Adipocyte (in vitro differentiated cells): ENCODE measurements at regions not wholly inside any gene's neighbourhood (a gene's known extent, or its start where the extent isn't known, plus 50 kb on each side); places are given as distances from the start of the nearest gene placed in this dataset.
"Not testable (repeated sequence)": the region's sequence is repeated elsewhere in the genome, so short reads cannot be mapped to it uniquely, and the experiment has no call there.

Experiments
- DNase-seq: peaks from one replicate; pipeline ENCODE4 v3.0.0-alpha.2; 2015; ENCODE audit warnings: low read depth
- H3K27me3 ChIP-seq: replicated peaks from 2 replicates; pipeline ENCODE4 v1.7.0; 2013; ENCODE audit warnings: mild to moderate bottlenecking, low read length, moderate library complexity; ENCODE audit not compliant: control insufficient read depth, insufficient read depth
- H3K36me3 ChIP-seq: 2 replicates; pipeline ENCODE4 v1.7.0; 2013; ENCODE audit warnings: low read length, mild to moderate bottlenecking, moderate library complexity; ENCODE audit not compliant: control insufficient read depth, insufficient read depth, severe bottlenecking
- H3K4me1 ChIP-seq: 2 replicates; pipeline ENCODE4 v1.7.0; 2013; ENCODE audit warnings: mild to moderate bottlenecking, low read length, moderate library complexity; ENCODE audit not compliant: control insufficient read depth, insufficient read depth
- H3K4me3 ChIP-seq: 2 replicates; pipeline ENCODE4 v1.7.0; 2013; ENCODE audit warnings: mild to moderate bottlenecking, low read length, moderate library complexity
- H3K9ac ChIP-seq: 2 replicates; pipeline ENCODE4 v1.7.0; 2013; ENCODE audit warnings: mild to moderate bottlenecking, low read length, moderate library complexity
- H3K9me3 ChIP-seq: 2 replicates; pipeline ENCODE4 v1.7.0; 2013; ENCODE audit warnings: mild to moderate bottlenecking, low read length, moderate library complexity; ENCODE audit not compliant: control insufficient read depth

GRCh38 chr10:21036757-21037156 is 139.6 kb upstream of the NEBL start:
- no peaks in the 10 kb centered on the region for H3K9me3 ChIP-seq
- no peak overlapping the region for H3K4me3 ChIP-seq
- H3K9ac ChIP-seq, result no peak overlapping the region
- no peaks in the 10 kb centered on the region for H3K36me3 ChIP-seq
- DNase-seq, result no peak
- H3K27me3 ChIP-seq, result no peaks in the 10 kb centered on the region
- no peaks in the 10 kb centered on the region for H3K4me1 ChIP-seq

GRCh38 chr10:21034770-21035169 is 137.7 kb upstream of the NEBL start:
- H3K4me1 ChIP-seq, H3K9me3 ChIP-seq, DNase-seq, H3K9ac ChIP-seq, H3K27me3 ChIP-seq, H3K4me3 ChIP-seq, H3K36me3 ChIP-seq: not testable (repeated sequence)

DNA sequence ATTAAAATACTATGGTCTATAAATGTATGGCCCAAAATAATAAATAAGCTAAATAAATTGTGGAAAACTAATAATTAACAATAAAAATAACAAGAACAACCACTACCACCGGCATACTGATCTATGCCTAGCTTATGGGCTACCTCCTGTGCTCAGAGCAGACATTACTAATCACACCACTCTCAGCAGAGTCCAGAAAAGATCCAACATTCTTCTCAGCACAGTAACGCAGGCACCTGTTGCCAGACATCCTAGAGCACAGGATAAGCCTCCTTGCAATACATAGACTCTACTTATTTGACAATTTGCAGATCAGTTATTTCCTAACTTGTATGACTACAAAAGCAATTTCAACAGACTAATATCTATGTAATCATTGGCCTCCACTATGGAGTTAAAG is 137.1 kb upstream of the NEBL start:
- Histone ChIP-seq H3K9ac (no peak overlapping the region), H3K4me3 (no peak overlapping the region), H3K9me3 (no peaks in the 10 kb centered on the region), H3K4me1 (no peaks in the 10 kb centered on the region), H3K36me3 (no peaks in the 10 kb centered on the region), H3K27me3 (no peaks in the 10 kb centered on the region)
- DNase-seq, result no peak

DNA sequence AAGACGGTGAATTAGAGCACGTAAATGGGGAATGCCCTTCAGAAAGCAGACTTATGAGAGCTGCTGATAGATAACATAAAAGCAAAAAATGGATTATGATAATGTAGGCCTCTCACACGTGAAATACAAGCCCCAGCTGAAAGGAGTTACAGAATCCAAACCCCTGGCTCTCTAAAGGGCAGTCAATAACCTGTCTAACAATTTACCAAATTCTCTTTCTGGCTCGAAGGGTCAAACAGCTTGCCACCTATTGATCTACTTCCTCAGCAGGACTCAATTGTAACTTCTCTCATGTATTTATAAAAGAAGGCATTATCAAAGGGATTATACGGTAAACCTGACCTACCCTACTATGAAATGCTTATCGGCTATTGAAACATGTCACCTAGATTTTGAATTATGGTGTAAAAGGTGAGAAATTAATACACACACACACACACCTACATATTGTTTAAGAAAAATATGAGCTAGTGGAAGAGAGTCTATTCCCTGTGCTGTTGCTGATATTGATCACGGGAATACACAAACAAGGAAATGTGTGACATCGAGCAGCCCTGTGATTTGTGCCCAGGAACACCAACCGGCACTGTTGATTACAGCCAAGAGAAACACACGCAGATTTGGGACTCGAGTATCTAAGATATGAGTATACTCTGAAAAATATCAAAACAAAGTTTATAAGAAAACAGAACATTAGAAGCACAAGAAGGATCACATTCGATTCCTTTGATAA is 135.6 kb upstream of the NEBL start:
- H3K9ac ChIP-seq, result no peak overlapping the region
- H3K36me3 ChIP-seq, result no peaks in the 10 kb centered on the region
- H3K4me3 ChIP-seq, result no peak overlapping the region
- no peaks in the 10 kb centered on the region for H3K4me1 ChIP-seq
- no peaks in the 10 kb centered on the region for H3K9me3 ChIP-seq
- no peak for DNase-seq
- H3K27me3 ChIP-seq, result no peaks in the 10 kb centered on the region

GRCh38 chr10:21031232-21031795 is 134.2 kb upstream of the NEBL start:
- Histone ChIP-seq H3K9ac (no peak overlapping the region), H3K4me1 (no peaks in the 10 kb centered on the region), H3K4me3 (no peak overlapping the region), H3K36me3 (no peaks in the 10 kb centered on the region), H3K27me3 (no peaks in the 10 kb centered on the region), H3K9me3 (no peaks in the 10 kb centered on the region)
- DNase-seq, result no peak

DNA sequence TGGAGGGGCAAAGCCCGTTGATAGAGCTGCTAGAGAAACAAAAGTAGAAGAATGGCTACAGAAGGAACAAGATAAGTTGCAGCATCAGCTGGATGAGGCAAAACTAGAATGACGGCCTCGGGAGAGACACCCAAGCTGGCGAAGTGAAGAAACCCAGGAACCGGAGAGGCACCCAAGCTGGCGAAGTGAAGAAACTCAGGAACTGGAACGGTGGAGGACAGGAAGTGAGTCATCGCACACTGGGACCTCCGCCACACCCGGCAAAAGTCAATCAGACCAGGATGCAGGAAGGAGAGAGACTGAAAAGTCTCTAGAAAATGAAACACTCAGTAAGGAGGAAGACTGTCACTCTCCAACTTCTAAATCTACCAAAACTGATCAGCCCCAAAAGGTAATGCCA is 133.0 kb upstream of the NEBL start:
- Histone ChIP-seq H3K36me3 (no peaks in the 10 kb centered on the region), H3K27me3 (no peaks in the 10 kb centered on the region), H3K9me3 (no peaks in the 10 kb centered on the region), H3K4me1 (no peaks in the 10 kb centered on the region), H3K9ac (no peak overlapping the region), H3K4me3 (no peak overlapping the region)
- no peak for DNase-seq

- no peaks in the 10 kb centered on the region for H3K4me1 ChIP-seq
- H3K36me3 ChIP-seq, result no peaks in the 10 kb centered on the region
- no peak overlapping the region for H3K9ac ChIP-seq
- no peak overlapping the region for H3K4me3 ChIP-seq
- no peaks in the 10 kb centered on the region for H3K27me3 ChIP-seq
- no peaks in the 10 kb centered on the region for H3K9me3 ChIP-seq
- no peak for DNase-seq
These were observed 125.7 kb upstream of the NEBL start for GRCh38 chr10:21022821-21023220.

GRCh38 chr10:21021843-21022594 is 124.9 kb upstream of the NEBL start:
- Histone ChIP-seq H3K36me3 (no peaks in the 10 kb centered on the region), H3K9me3 (no peaks in the 10 kb centered on the region), H3K4me3 (no peak overlapping the region), H3K9ac (no peak overlapping the region), H3K27me3 (no peaks in the 10 kb centered on the region), H3K4me1 (no peaks in the 10 kb centered on the region)
- DNase-seq, result no peak

- H3K9ac ChIP-seq, result no peak overlapping the region
- H3K36me3 ChIP-seq, result no peaks in the 10 kb centered on the region
- H3K9me3 ChIP-seq, result no peaks in the 10 kb centered on the region
- no peak overlapping the region for H3K4me3 ChIP-seq
- H3K27me3 ChIP-seq, result no peaks in the 10 kb centered on the region
- H3K4me1 ChIP-seq, result no peaks in the 10 kb centered on the region
- DNase-seq, result no peak
These were observed 124.1 kb upstream of the NEBL start for GRCh38 chr10:21021231-21021630.

DNA sequence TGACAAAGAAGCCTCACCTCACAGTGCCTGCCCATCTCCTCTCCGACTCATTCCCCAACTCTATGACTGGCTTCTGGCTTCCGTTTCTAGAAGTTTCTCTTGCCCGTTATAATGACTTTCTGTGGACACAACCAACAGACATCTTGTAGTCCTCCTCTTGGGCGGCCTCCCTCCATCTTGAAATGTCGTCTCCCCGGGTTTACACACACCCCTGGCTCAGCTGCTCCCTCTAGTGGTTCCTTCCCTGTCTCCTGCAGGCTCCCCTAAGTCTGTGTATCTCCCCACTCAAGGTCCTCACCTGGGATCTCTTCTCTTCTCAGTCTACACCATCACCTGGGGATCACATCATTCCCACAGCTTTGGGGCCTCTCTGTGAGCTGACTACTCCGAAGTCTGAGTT is 123.4 kb upstream of the NEBL start:
- Histone ChIP-seq H3K27me3 (no peaks in the 10 kb centered on the region), H3K4me3 (no peak overlapping the region), H3K4me1 (no peaks in the 10 kb centered on the region), H3K9me3 (no peaks in the 10 kb centered on the region), H3K36me3 (no peaks in the 10 kb centered on the region), H3K9ac (no peak overlapping the region)
- no peak for DNase-seq

DNA sequence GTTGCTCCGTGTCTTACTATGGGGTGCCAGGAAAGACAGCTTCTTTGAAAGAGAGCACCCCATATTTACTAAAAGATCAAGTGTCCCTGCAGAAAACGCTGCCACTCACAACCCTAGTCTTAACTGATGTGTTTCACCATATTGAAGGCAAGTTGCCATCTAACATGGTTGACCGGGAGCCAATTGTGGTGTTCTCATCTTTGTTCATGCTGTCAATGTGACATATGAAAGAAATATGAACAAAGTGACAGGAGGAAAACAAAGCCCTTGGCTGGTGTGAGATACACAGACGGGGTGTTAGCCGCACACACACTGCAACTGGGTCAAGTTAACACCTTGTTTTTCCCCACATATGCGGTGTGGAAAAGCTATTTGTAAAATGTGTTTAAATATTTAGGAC is 122.3 kb upstream of the NEBL start:
- Histone ChIP-seq H3K9me3 (no peaks in the 10 kb centered on the region), H3K4me3 (no peak overlapping the region), H3K9ac (no peak overlapping the region), H3K4me1 (peaks cover 2% of the 10 kb centered on the region), H3K36me3 (no peaks in the 10 kb centered on the region), H3K27me3 (no peaks in the 10 kb centered on the region)
- no peak for DNase-seq
